ENCODE measurements at regions not wholly inside any gene's neighbourhood (a gene's known extent, or its start where the extent isn't known, plus 50 kb on each side); places are given as distances from the start of the nearest gene placed in this dataset.
"Not testable (repeated sequence)": the region's sequence is repeated elsewhere in the genome, so short reads cannot be mapped to it uniquely, and the experiment has no call there.

DNA sequence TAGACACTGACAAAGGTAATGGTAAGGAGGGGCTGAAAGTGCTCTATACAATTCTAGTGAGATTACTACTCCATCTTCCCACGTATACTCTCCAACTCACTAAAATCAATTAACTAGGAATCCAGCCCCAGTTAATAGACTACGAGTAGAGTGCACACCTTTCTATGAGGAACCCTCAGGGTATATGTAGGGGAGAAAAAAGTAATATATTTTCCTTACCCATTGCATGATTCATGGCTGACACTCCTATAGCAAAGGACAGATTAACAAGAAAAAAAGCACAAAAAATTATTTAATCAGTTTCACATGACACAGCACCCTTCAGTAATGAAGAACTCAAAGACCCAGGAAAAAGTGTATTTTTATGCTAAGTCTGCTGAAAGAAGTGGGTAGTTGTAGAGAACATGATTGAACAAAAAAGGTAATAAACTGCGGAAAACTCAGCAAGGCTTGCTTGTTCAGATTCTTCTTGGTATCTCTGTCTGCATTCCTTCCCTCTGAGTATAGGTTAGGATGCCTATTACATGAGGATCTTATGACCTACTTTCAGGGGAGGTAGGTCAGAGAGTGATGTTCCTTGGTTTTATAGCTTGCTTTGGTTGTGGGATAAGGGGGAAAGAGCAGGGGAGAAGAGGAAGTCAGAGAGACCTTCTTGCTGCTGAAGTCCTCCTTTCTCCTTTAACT lies 342.0 kb upstream of the DLGAP1 start:
- H3K4me3 ChIP-seq (ENCODE audit: low read depth, low read length), result no peak overlapping the region

- no peak overlapping the region for H3K4me3 ChIP-seq (ENCODE audit: low read depth, low read length)
These were observed 334.4 kb upstream of the DLGAP1 start for GRCh38 chr18:4789506-4789905.

GRCh38 chr18:4781873-4782272 lies 326.8 kb upstream of the DLGAP1 start:
- H3K4me3 ChIP-seq (ENCODE audit: low read depth, low read length), result no peak overlapping the region

GRCh38 chr18:4765401-4765800 lies 310.3 kb upstream of the DLGAP1 start:
- no peak overlapping the region for H3K4me3 ChIP-seq (ENCODE audit: low read depth, low read length)

- H3K4me3 ChIP-seq (ENCODE audit: low read depth, low read length), result no peak overlapping the region
These were observed 307.2 kb upstream of the DLGAP1 start for GRCh38 chr18:4762330-4762729.

- H3K4me3 ChIP-seq (ENCODE audit: low read depth, low read length), result no peak overlapping the region
These were observed 303.9 kb upstream of the DLGAP1 start for GRCh38 chr18:4758980-4759379.

DNA sequence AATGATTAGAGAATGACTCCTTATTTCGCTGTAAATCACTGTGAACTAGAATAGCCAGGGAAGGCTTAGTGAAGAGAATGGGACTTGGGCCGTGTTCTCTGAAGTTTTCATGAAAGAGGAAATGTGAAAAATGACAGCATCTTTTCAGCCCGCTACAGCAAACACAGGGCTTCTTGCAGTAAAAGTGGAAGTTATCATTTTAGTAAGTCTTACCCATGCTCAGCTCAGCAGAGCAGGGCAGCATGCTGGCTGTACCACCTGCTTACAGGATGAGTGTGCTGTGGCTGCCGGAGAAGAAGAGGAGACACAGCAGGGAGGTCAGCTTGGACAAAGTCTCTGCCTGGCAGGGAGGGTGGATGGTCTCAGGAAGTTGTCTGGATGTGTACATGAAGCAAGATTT lies 300.7 kb upstream of the DLGAP1 start:
- no peak overlapping the region for H3K4me3 ChIP-seq (ENCODE audit: low read depth, low read length)

DNA sequence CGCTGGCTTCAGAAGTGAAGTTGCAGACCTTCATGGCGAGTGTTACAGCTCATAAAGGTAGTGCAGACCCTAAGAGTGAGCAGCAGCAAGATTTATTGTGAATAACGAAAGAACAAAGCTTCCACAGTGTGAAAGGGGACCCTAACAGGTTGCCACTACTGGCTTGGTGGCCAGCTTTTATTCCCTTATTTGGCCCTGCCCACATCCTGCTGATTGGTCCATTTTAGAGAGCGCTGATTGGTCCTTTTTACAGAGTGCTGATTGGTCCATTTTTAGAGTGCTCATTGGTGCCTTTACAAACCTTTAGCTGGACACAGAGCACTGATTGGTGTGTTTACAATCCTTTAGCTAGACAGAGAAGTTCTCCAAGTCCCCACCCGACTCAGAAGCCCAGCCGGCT lies 298.0 kb upstream of the DLGAP1 start:
- H3K4me3 ChIP-seq (ENCODE audit: low read depth, low read length), result not testable (repeated sequence)

DNA sequence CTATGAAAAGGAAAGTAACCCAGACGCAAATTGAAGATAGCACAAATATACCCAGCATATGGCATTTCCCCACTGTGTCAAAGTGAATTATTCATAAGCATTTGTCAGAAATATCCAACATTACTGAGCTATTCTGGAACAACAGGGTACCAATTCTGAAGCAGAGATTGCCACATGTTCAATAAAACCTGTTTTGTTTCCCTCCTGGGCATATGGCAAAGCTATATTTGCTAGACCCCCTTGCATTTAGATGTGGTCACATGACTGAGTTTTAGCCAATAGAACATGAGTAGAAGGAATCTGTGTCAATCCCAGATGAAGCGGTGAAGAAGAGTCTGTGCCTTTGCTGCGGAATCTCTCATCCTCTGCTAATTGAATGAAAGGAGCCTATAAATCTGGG lies 296.4 kb upstream of the DLGAP1 start:
- H3K4me3 ChIP-seq (ENCODE audit: low read depth, low read length), result no peak overlapping the region

- H3K4me3 ChIP-seq (ENCODE audit: low read depth, low read length), result no peak overlapping the region
These were observed 295.6 kb upstream of the DLGAP1 start for GRCh38 chr18:4750393-4751346.

GRCh38 chr18:4748975-4749374 lies 293.9 kb upstream of the DLGAP1 start:
- H3K4me3 ChIP-seq (ENCODE audit: low read depth, low read length), result no peak overlapping the region

DNA sequence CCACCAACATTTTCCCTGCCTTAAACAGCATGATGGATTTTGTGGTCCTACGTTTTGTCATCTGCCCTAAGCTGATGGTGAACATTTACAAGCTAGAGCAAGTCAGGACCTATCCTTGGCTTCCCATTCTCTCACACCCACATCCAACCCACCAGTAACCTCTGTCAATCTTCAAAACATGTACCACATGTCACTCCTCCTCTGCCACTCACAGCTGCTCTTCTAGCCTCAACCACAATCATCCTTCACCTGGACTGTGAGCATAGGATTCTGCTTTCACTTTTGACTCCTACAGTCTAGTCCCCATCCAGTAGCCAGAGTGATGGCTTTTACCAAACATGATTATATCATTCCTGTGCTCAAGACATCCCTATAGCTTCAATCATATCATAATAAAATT lies 279.8 kb upstream of the DLGAP1 start:
- H3K4me3 ChIP-seq (ENCODE audit: low read depth, low read length), result no peak overlapping the region

DNA sequence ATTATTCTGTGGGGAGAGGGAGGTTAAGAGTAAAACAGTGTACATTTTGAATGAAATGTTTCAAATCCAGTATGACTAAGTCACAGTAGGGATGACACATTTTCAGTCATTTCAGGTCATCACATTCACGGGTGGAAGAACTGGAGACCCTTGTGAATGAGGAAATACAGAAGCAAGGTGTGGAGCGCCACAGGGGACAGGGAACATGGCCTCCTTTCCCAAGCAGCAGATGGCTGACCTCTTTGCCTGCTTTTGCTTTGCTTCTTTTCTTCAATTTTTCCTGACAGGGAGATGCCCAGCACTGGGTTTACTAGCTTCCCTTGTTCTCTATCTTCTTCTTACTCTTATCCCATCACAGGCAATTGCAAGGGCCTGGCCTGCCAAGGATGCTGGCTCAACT lies 278.9 kb upstream of the DLGAP1 start:
- H3K4me3 ChIP-seq (ENCODE audit: low read depth, low read length), result no peak overlapping the region

DNA sequence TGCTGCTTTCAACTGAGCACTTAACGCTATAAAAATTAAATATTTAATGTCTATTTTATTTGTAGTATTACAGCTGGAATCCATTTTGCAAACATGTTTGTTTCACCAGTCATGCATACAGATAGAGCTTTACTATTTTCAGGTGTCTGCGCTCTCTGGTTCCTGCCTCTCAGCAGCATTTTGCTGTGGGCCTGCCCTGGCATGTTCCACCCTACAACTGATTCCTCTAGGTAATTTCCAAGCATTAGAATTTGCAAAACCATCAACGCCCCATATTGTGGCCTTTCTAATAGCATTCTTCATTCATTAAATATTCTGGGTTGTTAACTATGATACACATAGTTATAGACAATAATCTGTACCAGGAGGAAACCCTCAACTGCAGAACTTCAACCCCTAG lies 266.4 kb upstream of the DLGAP1 start:
- H3K4me3 ChIP-seq (ENCODE audit: low read depth, low read length), result no peak overlapping the region

DNA sequence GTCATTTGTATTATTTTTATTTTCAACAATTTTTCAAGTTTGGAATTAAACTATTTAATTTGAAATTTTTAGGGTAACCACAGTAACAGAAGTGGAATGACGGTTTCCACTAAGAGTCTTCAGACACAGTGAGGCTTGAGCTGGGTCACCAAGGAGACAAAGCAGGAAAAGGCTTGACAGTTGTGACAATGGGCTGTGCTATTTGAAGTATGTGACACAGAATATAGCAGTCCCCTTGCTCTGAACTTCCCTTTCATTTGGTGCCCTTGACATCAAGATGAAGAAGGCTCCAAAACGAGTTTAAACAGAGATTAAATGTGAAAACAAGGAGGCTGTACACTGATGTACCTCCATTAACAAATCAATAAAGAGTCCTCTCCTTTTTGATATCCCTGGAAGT lies 265.4 kb upstream of the DLGAP1 start:
- H3K4me3 ChIP-seq (ENCODE audit: low read depth, low read length), result no peak overlapping the region

- H3K4me3 ChIP-seq (ENCODE audit: low read depth, low read length), result no peak overlapping the region
These were observed 250.8 kb upstream of the DLGAP1 start for GRCh38 chr18:4705894-4706293.

DNA sequence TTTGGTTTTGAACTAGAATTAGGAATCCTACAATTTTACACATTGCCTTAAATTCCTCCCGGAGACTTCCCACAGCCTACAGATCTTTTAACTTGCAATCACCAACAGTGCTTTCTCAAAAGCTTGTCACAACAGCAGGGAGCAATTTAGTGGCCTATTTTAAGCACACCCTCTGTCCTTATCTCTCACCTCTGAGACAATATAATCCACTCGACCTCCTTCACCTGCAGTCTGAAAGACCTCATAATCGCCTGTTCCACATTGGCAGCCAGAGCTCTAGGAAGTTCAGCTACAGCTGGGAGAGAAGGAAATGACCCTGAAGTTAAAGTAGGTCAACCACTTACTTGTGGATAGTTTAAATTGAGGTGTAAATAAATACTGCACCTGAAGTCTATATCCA lies 249.7 kb upstream of the DLGAP1 start:
- H3K4me3 ChIP-seq (ENCODE audit: low read depth, low read length), result no peak overlapping the region

- no peak overlapping the region for H3K4me3 ChIP-seq (ENCODE audit: low read depth, low read length)
These were observed 236.7 kb upstream of the DLGAP1 start for GRCh38 chr18:4691836-4692235.

DNA sequence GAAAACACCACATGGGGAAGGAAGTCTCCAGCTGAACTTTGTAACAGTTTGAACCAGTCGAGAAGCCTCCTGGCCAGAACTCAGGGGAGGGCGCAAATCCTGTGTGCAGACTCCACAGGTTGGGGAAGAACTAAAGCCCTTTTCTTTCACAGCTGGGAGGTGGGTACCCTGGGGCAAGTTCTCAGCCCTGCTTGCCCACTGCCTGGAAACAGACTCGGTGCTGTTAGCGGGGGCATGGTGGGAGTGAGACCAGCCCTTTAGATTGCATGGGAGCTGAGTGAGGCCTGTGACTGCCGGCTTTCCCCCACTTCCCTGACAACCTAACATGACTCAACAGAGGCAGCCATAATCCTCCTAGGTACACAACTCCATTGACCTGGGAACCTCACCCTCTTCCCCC lies 223.6 kb upstream of the DLGAP1 start:
- H3K4me3 ChIP-seq (ENCODE audit: low read depth, low read length), result not testable (repeated sequence)

DNA sequence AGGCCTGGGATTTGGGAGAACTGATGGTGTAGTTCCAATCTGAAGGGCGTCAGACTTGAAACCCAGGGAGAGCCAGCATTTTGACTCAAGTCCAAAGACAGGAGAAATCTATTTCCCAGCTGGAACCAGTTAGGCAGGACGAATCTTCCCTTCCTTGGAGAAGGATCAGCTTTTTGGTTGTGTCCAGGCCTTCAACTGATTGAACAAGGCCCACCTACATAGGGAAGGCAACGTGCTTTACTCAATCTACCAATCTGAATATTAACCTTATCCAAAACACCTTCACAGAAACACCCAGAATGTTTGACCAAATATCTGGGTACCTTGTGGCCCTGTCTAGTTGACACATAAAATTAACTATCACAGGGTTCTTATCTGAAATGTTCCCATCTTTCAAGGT lies 221.9 kb upstream of the DLGAP1 start:
- no peak overlapping the region for H3K4me3 ChIP-seq (ENCODE audit: low read depth, low read length)

DNA sequence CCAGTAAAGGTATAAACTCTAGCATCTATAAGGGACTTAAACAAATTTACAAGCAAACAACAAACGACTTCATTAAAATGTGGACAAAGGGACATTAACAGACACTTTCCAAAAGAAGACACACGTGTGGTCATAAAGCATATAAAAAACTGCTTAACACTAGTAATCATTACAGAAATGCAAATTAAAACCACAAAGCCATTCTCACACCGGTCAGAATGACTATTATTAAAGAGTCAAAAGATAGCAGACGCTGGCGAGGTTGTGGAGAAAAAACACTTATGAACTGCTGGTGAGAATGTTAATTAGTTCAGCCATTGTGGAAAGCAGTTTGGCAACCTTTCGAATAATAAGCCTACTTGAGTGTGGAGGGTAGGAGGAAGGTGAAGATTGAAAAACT lies 217.1 kb upstream of the DLGAP1 start:
- no peak overlapping the region for H3K4me3 ChIP-seq (ENCODE audit: low read depth, low read length)

GRCh38 chr18:4658804-4659203 lies 203.7 kb upstream of the DLGAP1 start:
- no peak overlapping the region for H3K4me3 ChIP-seq (ENCODE audit: low read depth, low read length)
